Neural cell (in vitro differentiated cells): ENCODE measurements at regions not wholly inside any gene's neighbourhood (a gene's known extent, or its start where the extent isn't known, plus 50 kb on each side); places are given as distances from the start of the nearest gene placed in this dataset.
A peak's percentile ranks its signal among the peaks of the same experiment; 100 is the strongest.
"Not testable (repeated sequence)": the region's sequence is repeated elsewhere in the genome, so short reads cannot be mapped to it uniquely, and the experiment has no call there.

Experiments
- H2AFZ ChIP-seq: fragments of 200-600, 300-800 bp; sonication (generic), shearing (Covaris generic); 2 replicates; pipeline ENCODE4 v1.6.0; 2014; ENCODE audit warnings: low read depth, mild to moderate bottlenecking, antibody characterized with exemption, low read length, moderate library complexity
- H3F3A ChIP-seq: fragments of 200-600 bp; shearing (Covaris generic); 2 replicates; pipeline ENCODE4 v1.6.1; 2016; ENCODE audit warnings: mild to moderate bottlenecking, moderate library complexity, mixed read lengths, antibody characterized with exemption, low read length; ENCODE audit not compliant: insufficient read depth, poor library complexity, severe bottlenecking
- H3K27ac ChIP-seq: fragments of 200-600, 300-800 bp; sonication (generic), shearing (Covaris generic); 2 replicates; pipeline ENCODE4 v1.5.1; 2014; ENCODE audit warnings: mild to moderate bottlenecking, low read length, moderate library complexity
- H3K27me3 ChIP-seq: fragments of 300-800, 200-600 bp; sonication (generic), shearing (Covaris generic); 2 replicates; pipeline ENCODE4 v1.6.0; 2014; ENCODE audit warnings: mild to moderate bottlenecking, low read depth, low read length, moderate library complexity; ENCODE audit not compliant: insufficient read depth
- H3K36me3 ChIP-seq: fragments of 300-800, 200-600 bp; sonication (generic), shearing (Covaris generic); 2 replicates; pipeline ENCODE4 v1.5.1; 2014; ENCODE audit warnings: mild to moderate bottlenecking, antibody characterized with exemption, low read length, moderate library complexity; ENCODE audit not compliant: insufficient read depth
- H3K4me2 ChIP-seq: fragments of 300-800, 200-600 bp; sonication (generic), shearing (Covaris generic); 2 replicates; pipeline ENCODE4 v1.6.0; 2014; ENCODE audit warnings: mild to moderate bottlenecking, low read length
- H3K4me3 ChIP-seq: fragments of 300-800, 200-600 bp; sonication (generic), shearing (Covaris generic); 2 replicates; pipeline ENCODE4 v1.5.1; 2014; ENCODE audit warnings: mild to moderate bottlenecking, low read length, moderate library complexity
- H3K79me2 ChIP-seq: fragments of 200-600 bp; shearing (Covaris generic); replicated peaks from 2 replicates; pipeline ENCODE4 v1.6.0; 2014; ENCODE audit warnings: mild to moderate bottlenecking, low read length, moderate library complexity; ENCODE audit not compliant: insufficient read depth
- H3K9ac ChIP-seq: fragments of 300-800, 200-600 bp; sonication (generic), shearing (Covaris generic); 2 replicates; pipeline ENCODE4 v1.6.1; 2016; ENCODE audit warnings: mild to moderate bottlenecking, low read length, mixed read lengths
- H3K9me2 ChIP-seq: fragments of 200-600 bp; shearing (Covaris generic); 2 replicates; pipeline ENCODE4 v1.6.1; 2016; ENCODE audit warnings: mild to moderate bottlenecking, low read length, mixed read lengths; ENCODE audit not compliant: insufficient read depth
- H3K9me3 ChIP-seq: fragments of 200-600, 300-800 bp; sonication (generic), shearing (Covaris generic); 2 replicates; pipeline ENCODE4 v1.6.1; 2016; ENCODE audit warnings: mild to moderate bottlenecking, mixed run types, low read length, moderate library complexity, mixed read lengths
- H4K20me1 ChIP-seq: fragments of 200-600 bp; shearing (Covaris generic); 2 replicates; pipeline ENCODE4 v1.6.1; 2016; ENCODE audit warnings: mild to moderate bottlenecking, mixed run types; ENCODE audit not compliant: insufficient read depth
- CTCF ChIP-seq: fragments of 450-650 bp; IDR thresholded peaks from 2 replicates; pipeline ENCODE4 v1.5.1; 2014; ENCODE audit warnings: antibody characterized with exemption, mild to moderate bottlenecking, moderate library complexity; ENCODE audit not compliant: poor library complexity, severe bottlenecking
- EP300 ChIP-seq: fragments of 450-650 bp; conservative IDR thresholded peaks from 2 replicates; pipeline ENCODE4 v1.6.1; 2014; ENCODE audit warnings: antibody characterized with exemption, mild to moderate bottlenecking, moderate library complexity; ENCODE audit not compliant: poor library complexity, severe bottlenecking
- EZH2 ChIP-seq: fragments of 200-600, 300-800 bp; shearing (Covaris generic), sonication (generic); IDR thresholded peaks from 2 replicates; pipeline ENCODE4 v1.6.1; 2014; ENCODE audit warnings: antibody characterized with exemption, low read length, borderline replicate concordance, mild to moderate bottlenecking; ENCODE audit not compliant: insufficient read depth, poor library complexity, severe bottlenecking
- MXI1 ChIP-seq: fragments of 450-650 bp; conservative IDR thresholded peaks from 2 replicates; pipeline ENCODE4 v1.6.1; 2014; ENCODE audit warnings: antibody characterized with exemption, mild to moderate bottlenecking; ENCODE audit not compliant: poor library complexity, severe bottlenecking
- POLR2AphosphoS5 ChIP-seq: IDR thresholded peaks from 2 replicates; pipeline ENCODE4 v1.6.1; 2012
- RAD21 ChIP-seq: fragments of 450-650 bp; conservative IDR thresholded peaks from 2 replicates; pipeline ENCODE4 v1.6.1; 2014; ENCODE audit warnings: antibody characterized with exemption, mild to moderate bottlenecking, moderate library complexity
- SMC3 ChIP-seq: fragments of 450-650 bp; conservative IDR thresholded peaks from 2 replicates; pipeline ENCODE4 v1.6.1; 2014; ENCODE audit warnings: antibody characterized with exemption, mild to moderate bottlenecking, moderate library complexity; ENCODE audit not compliant: poor library complexity
- TAF1 ChIP-seq: IDR thresholded peaks from 2 replicates; pipeline ENCODE4 v1.6.1; 2012; ENCODE audit warnings: low read depth
- TF ChIP-seq, protein P1 (sequence below): IDR thresholded peaks from 2 replicates; pipeline ENCODE4 v1.6.1; 2012; ENCODE audit warnings: borderline replicate concordance

- TF ChIP-seq SMC3, result no peak
- TF ChIP-seq POLR2AphosphoS5, result no peak
- TF ChIP-seq RAD21, result no peak
- no peak for TF ChIP-seq EZH2
- no peak for TF ChIP-seq TAF1
Observed at GRCh38 chr14:56358851-56359614, 220.6 kb upstream of the TMEM260 start (continued).

GRCh38 chr14:56365663-56366062 is 213.9 kb upstream of the TMEM260 start:
- not testable (repeated sequence) for H4K20me1 ChIP-seq, H2AFZ ChIP-seq, H3K9me2 ChIP-seq

DNA sequence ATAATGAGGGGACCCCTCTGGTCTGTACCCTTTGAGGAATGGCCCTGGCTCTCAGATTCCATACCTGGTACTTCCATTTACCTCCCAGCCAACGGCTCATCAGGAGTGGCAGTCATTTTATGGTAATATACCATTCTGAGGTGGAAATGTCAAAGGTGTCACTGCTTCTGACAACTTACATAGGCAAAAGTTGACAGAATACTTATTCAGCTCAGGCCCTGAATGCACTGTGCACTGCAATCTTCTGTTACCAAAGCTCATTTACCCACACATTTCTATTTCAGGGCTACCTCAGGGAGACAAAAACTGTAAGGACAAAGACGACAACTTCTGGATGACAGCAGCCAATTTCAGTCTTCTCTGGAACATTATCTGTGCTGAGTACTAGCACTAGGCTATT is 212.2 kb upstream of the TMEM260 start:
- Histone ChIP-seq H3K36me3 (no peaks in the 10 kb centered on the region), H2AFZ (no peak overlapping the region), H3K79me2 (no peaks in the 10 kb centered on the region), H3K4me2 (peak overlapping the region; percentile 21), H3K27ac (peak overlapping the region; percentile 82), H3F3A (no peaks in the 10 kb centered on the region), H3K27me3 (no peaks in the 10 kb centered on the region), H3K9me2 (no peaks in the 10 kb centered on the region), H4K20me1 (no peaks in the 10 kb centered on the region), H3K4me3 (peak overlapping the region; percentile 36), H3K9me3 (peaks cover 4% of the 10 kb centered on the region), H3K9ac (peak overlapping the region; percentile 44)
- peak; percentile 15 for TF ChIP-seq RAD21
- TF ChIP-seq SMC3, result peak; percentile 18
- no peak for TF ChIP-seq CTCF
- TF ChIP-seq EZH2, result no peak
- TF ChIP-seq MXI1, result no peak
- TF ChIP-seq TAF1, result no peak
- TF ChIP-seq, protein P1, sequence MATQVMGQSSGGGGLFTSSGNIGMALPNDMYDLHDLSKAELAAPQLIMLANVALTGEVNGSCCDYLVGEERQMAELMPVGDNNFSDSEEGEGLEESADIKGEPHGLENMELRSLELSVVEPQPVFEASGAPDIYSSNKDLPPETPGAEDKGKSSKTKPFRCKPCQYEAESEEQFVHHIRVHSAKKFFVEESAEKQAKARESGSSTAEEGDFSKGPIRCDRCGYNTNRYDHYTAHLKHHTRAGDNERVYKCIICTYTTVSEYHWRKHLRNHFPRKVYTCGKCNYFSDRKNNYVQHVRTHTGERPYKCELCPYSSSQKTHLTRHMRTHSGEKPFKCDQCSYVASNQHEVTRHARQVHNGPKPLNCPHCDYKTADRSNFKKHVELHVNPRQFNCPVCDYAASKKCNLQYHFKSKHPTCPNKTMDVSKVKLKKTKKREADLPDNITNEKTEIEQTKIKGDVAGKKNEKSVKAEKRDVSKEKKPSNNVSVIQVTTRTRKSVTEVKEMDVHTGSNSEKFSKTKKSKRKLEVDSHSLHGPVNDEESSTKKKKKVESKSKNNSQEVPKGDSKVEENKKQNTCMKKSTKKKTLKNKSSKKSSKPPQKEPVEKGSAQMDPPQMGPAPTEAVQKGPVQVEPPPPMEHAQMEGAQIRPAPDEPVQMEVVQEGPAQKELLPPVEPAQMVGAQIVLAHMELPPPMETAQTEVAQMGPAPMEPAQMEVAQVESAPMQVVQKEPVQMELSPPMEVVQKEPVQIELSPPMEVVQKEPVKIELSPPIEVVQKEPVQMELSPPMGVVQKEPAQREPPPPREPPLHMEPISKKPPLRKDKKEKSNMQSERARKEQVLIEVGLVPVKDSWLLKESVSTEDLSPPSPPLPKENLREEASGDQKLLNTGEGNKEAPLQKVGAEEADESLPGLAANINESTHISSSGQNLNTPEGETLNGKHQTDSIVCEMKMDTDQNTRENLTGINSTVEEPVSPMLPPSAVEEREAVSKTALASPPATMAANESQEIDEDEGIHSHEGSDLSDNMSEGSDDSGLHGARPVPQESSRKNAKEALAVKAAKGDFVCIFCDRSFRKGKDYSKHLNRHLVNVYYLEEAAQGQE, result peak; percentile 17
- TF ChIP-seq EP300, result peak; percentile 99
- TF ChIP-seq POLR2AphosphoS5, result peak; percentile 69

More at GRCh38 chr14:56365663-56366062, 213.9 kb upstream of the TMEM260 start:
- not testable (repeated sequence) for H3K79me2 ChIP-seq, H3K27ac ChIP-seq, H3K27me3 ChIP-seq, H3K36me3 ChIP-seq, H3K4me2 ChIP-seq, H3K9ac ChIP-seq, H3K9me3 ChIP-seq, H3K4me3 ChIP-seq, H3F3A ChIP-seq
